Activated CD4-positive, alpha-beta T cell treated with anti-CD3 and anti-CD28 coated beads, Interleukin-2, amount 50 U/mL, for 1 hour (primary cell): ENCODE measurements at regions not wholly inside any gene's neighbourhood (a gene's known extent, or its start where the extent isn't known, plus 50 kb on each side); places are given as distances from the start of the nearest gene placed in this dataset.

Experiments used
- DNase-seq: peaks from one replicate; pipeline ENCODE4 v3.0.0-alpha.2; 2020

DNA sequence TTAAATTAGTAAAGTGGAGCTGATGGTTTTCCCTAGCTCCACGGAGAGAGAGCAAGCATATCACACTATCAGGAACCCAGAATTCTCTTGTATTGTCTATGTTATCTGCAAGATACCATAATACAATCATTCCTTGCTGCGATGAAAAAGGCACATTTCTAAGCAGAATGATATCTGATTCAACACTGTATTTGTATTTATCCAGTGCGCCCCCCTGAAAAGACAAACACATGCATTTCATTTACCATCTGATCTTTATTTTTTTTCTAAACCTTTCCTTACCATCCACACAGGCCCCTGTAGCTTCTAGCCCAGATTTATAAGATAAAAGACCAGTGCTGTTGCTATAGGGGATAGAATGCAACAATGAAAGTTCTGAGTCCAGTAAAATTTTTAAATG, 420.6 kb downstream of the TDRD15 start:
- no peak for DNase-seq

DNA sequence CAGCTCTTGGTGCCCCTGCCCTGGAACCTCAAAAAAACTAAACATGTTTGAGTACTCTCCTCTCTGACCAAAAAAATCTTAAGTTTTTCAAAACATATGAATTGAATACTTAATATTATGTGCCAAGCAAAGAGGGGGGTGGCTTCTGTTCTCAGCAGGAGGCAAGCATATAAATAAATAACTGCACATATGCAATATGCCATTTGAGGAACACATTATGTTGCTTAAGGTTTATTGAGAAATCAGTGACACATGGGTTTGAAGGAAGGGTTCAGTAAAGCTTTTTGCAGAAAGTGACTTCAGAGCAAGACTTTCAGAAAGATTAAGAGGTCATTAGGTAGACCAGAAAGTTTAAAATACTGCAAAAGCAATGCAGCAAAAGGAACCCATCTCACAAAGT, 429.2 kb downstream of the TDRD15 start:
- DNase-seq = no peak

DNA sequence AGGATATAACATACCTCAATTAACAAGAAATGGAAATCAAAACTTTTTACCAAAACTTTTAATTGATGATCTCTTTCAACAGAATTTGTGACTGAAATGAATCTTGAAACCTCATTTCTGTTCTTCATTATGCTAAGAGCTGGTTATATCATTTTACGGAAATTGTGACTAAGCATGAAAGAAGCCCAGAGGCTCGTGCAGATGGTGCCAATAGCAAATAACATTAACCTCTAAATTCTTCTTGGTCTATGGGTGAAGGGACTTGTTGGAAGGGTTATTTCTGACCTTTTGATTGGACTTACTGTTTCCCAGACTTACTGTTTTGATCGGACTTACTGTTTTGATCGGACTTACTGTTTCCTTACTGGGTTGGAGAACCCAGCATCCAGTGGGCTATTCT, 435.6 kb downstream of the TDRD15 start:
- DNase-seq = no peak

DNA sequence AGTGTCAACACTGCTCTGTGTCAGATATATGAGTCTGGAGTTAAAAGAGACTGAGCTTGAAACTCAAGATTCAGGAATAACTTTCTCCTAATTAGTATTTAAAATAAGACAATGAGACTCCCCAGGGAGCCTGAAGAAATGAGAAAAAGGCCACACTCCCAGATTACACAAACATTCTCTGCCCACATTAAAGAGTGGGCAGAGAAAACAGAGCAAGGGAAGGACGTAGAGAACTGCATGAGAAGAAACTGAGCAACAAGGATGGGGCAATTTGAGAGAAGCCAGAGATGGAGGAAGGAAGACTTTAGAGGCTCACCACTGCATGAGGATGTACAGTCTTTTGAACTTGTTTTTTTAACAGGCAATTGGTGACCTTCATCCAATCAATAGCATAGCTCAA, 438.2 kb downstream of the TDRD15 start:
- no peak for DNase-seq

DNA sequence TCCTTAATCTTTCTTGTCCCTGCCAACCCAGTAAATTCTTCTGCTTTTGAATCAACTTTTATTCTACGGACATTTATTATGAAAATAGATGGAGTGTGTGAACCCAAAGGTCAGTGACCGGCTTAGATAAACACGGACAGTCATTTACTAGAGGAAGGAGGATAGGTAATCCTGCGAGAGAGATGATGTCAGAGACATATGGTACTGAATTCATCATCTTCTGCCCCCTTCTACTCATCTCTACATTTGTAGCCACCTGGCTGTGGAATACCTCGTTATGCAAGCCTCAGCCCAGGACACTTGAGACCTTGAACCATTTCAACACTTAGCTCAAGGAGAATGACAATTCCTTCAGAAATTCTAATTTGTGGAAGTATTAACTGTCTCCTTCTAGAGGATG, 443.6 kb downstream of the TDRD15 start:
- no peak for DNase-seq

DNA sequence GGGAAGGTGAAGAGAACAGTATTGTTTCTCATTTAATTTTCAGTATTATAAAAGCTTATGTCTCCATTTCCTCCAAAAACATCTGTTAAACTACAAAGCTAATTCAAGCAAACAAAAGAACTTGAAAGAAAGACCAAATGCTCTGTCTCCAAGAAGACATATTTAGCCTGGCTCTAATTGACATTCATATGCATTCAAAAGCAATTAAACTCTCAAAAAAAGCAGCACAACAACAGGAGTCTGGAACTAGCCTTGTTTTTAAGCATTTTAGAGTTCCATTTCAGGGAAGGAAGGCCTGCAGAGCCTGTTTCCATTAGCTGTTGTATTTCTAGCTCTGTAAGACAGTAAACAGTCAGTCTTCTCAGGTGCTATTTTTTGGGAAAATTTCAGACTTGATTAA, 447.9 kb downstream of the TDRD15 start:
- no peak for DNase-seq

DNA sequence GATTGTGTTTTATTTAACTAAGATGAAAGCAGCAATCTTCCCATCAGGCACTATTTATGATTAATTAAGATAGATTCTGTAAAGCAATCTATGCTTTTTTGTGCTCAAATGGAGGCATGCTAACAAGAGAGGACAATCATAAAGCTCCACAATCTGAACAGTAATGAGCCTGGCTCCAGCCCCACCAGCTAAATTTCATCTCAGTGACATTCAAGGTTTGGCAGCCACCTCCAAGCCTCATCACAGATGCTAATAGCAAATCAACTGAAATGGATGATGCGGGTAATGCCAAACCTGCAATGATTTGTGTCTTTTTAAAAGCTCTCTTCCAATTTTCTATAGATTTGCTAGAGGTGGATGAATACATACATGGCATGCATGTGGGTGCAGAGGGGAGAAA, 456.6 kb downstream of the TDRD15 start:
- no peak for DNase-seq

DNA sequence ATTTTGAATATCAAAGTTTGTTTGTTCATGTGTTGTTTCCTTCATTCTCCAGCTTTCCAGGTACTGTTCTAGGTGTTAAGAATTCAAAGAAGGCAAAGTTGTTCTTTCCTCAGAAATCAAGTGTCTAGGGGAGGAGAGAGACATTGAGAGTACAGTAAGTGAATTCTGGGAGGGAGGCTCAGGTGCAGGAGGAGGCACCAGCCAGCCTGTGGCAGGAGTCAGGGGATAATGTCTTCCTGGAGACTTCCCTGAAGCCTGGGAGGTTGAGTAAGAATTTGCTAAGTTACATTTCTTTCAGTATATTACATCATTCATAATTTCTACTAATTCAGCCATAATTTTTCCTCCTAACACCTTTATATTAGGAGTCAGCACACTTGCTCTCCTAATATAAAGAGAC, 462.1 kb downstream of the TDRD15 start:
- no peak for DNase-seq

DNA sequence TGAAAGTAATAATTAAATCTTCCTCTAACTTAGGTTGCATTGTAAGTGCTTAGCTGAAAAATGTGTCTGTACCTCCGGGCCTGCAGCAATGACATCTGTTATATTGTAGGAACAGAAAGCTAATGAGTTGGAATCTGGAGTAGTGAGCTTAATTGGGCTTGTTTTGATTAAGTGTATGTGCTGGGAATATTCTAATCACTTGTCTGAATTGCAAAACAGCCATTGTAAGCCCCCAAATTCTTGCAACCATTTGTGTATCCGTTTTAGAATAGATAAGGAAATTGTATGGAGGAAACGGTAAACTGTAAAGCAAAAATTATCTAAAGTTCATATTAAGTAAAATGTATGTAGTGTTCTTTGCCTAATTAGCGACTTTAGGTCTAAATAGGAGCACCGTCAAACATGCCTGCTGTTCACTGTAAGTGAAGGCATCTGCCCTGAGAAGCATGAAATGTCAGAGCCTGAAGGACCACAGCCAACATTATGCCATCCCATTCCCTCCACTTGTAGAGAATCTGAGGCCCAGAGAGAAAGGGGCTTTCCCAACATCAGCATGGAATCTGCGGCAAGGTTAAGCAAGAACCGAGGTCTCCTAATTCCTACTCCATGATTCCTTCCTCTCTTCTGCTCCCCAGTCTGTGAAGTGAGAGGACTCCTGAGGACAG, 466.4 kb downstream of the TDRD15 start:
- no peak for DNase-seq

DNA sequence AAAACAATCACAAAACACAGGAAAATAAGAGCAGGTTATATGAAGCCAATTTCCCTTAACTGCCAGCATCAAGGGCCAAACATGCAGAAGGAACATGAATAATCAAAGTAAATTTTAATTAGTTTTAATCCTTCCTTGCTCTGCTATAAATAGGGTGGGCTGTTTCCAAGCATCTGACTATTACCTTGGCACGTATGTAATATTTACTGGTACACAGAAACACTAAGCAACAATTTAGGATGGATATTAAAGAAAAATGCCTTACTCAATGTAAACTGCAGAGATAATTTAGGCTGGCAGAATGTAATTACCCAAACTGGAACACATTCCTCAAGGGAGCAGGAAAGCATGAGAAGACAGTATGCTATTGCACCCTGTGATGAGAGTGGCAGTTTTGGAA, 468.2 kb downstream of the TDRD15 start:
- no peak for DNase-seq

DNA sequence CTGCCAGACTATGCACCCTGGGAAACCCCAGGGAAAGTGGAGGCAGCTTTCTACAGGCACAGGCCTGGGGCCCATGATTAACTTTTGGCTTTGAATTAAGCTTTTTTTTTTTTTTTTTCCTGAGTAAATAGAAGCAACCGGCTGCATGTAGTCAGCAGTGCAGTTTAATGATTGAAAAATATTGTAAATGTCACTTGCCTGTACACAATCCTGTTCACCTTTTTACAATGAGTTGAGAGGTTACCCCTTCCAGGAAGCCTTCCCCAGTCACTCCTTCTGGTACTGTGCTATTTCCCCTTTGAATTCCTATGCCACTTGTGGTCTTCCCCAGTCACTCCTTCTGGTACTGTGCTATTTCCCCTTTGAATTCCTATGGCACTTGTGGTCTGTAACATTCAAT, 475.6 kb downstream of the TDRD15 start:
- no peak for DNase-seq

DNA sequence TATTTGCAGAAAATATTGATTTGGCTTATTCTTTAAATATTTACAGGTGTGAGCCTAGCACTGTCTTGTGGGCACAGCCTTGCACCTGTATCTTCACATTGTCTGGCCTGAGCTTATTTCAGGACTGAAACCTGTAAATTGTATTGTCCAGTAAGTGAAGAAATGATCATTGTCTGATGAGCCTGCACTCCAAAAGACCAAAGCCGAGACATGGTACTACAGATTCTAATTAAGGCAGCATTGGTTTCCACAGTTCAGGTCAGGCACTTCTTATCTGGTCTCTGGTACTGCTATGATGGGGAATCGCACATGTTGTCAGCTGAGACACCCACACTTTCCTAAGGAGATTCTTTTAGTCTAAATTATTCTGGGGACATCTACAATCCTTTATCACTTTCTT, 479.0 kb downstream of the TDRD15 start:
- DNase-seq = no peak

DNA sequence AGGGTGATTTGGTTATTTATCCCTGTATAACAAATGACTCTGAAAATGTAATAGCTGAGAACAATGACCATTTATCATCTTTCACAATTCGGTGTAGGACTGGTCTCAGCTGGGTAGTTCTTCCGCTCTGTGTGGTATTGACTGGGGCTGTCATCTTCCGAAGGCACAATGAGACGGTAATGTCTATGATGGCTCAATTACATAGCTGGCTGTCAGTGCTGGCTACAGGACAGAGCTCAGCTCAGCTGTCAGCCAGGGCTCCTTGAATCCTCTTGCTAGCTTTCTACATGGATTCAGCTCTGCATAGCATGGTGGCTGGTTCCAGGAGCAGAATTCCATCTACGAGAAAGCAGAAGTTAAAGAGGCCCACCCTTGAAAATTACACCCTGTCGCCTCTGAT, 483.8 kb downstream of the TDRD15 start:
- DNase-seq = no peak

DNA sequence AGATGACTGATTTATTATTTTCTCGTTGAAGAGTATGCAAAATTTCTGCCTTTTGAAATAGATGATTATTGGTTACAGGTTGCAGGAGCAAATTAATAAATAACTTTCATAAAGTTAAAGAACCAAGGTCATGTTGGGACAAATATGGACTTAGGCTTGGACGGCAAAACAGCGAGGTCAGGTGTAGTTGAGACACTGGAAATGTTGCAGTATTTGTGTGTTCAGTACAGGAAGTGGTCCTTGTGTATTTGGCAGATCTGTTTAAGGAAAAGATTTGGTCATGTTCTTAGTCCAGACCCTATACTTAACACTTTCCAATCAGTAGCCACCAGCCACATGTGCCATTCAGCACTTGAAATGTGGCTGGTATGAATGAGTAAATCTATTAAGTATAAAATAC, 486.5 kb downstream of the TDRD15 start:
- no peak for DNase-seq

DNA sequence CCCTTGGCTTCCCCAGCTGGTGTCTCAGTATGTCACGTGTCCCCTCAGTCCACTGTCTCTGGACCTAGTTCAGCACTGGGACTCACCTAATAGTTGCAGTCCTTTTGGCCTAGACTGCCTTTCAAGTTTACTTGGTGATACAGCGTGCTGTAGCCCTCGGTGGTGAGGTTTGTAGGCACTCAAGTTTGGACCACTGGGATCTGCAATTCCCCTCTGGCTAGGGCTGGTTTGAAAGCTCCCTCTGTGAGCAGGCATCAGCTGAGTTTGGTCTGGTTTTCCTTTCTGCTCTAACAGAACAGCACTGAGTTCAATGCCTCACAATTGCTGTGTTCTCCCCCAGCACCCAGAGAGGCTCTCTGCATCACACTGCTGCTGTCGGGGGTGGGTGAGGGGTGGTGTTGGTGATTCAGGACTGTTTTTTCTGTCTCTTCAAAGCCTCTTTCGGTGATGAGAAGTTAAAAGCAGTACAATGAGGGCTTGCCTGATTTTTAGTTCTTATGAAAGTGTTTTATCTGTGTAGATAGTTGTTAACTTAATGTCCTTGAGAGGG, 494.2 kb downstream of the TDRD15 start:
- DNase-seq = no peak

DNA sequence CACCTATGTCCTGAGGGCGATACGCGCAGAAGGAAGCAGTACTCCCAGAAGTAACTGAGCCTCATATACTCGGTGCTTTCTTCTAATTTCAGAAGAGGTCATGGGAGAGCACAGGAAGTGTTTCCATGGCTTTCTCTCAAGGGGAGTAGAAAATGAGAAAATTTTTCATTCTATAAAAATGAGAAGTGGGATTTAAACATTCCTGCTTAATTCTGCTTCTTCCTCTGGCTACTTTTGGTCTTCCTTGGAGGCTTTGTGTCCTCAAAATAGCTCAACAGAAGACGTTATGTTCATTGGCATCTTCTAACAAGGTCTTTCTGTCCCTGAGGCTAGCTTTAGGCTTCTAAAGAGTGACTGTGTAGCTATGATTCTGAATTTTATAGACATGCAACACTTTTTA, 497.0 kb downstream of the TDRD15 start:
- DNase-seq = no peak

DNA sequence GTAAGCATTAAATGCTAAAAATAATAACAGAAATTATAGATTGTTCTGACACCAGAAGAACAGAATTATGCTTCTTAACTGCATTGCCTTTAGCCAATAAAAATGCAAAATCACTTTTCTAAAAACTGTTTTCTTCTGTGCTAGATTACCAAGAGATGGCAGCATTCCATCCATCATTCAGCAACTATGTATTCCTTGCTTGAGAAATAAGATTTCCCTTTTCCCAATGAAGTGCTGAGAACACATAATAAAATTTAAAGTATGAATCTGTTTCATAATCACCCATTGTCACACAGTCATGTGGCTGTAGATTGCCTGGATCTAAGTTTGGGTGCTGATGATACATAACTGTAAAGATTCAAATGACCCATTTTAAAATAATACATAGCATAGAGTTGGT, 504.2 kb downstream of the TDRD15 start:
- DNase-seq = no peak

DNA sequence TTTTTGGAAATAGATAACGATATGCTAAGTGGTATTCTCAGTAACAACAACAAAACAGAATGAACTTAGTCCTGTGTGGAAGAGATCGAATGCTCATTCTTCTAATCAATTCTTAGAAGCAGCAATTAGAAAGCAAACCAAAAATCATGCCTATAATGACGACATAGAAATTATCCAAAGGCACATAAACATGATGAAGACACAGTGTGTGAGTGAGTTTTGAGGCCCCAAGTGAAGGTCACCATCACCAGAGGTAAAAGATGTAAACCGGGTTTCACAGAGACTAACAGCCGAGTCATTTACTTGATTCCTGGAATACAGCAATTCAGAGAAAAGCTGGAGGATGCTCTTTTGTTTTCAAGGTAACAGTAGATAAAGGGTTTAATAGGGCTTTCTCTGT, 509.2 kb downstream of the TDRD15 start:
- no peak for DNase-seq

DNA sequence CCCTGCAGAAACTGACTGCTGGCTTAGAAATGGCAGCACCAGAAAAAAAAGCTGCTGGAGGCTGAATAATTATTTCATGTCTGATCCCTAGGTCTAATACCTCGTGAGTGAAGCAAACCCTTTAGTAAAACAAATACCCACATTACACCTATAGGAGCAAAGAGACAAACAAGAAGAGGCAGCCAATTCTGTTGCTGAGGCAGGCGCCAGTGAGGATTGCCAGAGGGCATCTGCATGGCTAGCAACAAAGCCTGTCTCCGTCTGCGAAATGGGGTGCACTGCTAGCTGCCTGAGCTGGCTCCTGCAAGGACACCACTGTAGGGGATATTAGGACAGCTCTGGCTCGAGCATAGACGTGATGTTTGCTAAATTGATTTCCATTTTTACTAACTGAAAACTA, 509.7 kb downstream of the TDRD15 start:
- no peak for DNase-seq

DNA sequence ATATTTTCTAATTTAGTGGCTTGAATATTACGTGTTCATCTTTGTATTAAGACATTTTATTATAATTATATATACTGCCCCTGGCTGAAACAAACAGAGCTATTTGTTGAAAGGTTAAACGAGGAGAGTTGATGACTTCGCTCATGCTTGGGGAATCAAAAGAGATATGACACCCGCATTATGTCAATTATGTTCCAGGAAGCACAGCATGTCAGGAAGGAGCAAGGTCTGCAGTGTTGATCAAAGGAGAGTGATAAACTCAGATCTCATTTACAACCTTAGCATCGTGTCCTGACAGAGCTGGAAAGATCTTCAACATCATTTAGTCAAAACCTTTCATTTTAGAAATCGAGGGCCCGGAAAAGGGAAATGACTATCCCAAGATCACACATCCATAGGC, 510.1 kb downstream of the TDRD15 start:
- no peak for DNase-seq

DNA sequence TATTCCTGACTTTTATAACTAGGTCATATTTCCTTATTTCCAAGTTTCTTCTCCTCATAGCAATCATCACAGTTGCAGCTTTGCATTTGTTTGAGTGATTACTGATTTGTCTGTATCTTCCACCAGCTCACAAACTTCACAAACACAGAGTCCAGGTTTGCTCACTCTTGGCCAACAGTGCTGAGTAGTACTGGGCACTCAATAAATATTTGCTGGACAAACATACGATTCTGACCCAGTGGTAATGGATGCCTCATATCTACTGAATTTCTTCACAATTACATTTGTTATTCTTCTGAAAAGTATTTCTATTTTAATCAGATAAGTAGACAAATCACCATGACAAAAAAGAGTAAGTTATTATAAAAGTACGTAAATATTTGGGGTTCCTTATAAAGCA, 516.3 kb downstream of the TDRD15 start:
- no peak for DNase-seq

DNA sequence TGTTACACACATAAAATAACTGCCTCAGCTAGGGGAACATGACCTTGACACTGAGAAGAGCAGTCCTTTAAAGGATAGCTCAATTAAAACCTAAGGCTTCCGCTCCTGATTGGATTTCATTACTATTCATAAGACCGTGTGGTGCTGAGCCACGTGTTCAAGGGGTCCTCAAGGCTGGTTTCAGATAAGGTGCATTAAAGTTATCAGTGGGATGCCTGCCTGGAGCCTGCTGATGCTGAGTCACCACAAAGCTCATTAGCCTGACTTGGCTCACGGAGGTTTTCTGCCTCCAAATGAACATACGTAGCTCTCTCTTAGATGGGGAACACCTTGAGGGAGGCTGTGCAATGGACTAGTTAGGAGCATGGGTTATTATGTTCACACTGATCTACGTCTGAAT, 518.9 kb downstream of the TDRD15 start:
- no peak for DNase-seq

DNA sequence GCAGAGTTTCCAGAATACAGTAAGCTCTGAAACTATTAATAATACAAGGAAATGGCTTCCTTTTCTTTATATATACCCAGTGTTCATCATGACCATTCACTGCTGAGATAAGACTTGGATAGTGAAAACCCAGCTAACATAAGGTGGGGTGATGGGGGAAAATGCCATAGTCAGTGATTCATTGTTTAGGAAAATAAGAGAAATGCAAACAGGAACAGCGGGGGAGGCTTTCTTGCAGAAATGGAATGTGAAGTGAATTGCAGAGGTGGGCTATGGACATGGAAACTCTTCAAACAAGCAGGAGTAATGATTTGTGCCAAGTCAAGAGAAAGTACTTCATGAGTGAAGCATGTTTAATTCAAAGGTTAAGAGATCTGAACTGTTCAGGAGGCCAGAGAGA, 519.4 kb downstream of the TDRD15 start:
- no peak for DNase-seq

DNA sequence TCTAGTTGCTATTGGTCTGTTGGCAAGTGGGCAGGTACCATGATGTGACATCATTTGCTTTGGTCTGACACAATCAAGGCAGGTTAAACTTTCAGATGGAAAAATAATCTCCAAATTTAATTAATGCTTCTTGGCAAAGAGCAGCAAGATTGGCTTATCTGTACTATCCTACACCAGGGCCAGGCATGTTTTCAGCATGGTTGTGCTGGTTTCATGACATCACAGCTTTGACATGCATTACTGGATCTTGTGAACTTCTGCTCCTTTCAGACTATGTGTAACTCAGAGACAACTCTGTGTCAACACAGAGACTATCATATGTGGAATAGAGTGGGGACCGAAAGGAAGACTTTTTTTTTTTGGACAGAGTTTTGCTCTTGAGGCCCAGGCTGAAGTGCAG, 520.5 kb downstream of the TDRD15 start:
- DNase-seq = no peak

DNA sequence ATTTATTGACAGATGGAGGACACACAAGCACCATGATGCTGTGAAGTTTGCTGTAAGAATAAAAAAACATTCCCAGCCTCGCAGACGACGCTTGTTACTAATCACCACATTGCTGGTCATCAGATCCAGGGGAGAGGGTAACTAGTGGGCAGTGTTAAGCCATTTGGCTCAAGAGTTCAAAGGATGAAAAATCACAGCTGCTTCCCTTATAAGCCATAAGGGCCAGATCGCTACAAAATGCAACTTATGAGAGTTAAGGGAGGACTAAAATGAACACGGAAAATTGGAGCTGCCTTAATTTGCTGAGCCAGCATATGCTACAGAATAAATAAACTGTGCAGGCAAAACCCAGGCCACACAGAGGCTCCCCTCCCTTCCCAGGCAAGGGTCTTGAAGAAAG, 522.6 kb downstream of the TDRD15 start:
- no peak for DNase-seq

DNA sequence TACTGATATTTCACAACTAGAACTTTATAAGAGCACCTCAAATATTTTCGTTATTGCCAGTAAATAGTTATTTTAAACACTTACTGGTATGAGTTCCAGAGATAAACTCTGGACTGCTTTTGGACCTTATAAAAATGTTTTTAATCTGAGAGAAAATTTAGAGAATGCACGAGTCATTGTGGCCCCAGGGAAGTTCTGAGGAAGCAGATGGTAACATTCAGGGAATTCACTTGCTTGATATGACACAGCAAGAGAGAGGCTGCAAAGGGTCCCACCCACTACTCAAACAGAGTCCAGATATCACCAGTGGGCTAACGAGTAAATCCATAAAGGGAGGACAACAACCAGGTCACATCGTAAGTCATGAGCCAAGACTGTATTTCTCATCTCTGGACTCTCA, 526.8 kb downstream of the TDRD15 start:
- no peak for DNase-seq
